HG02981 (cell line): ENCODE measurements at regions not wholly inside any gene's neighbourhood (a gene's known extent, or its start where the extent isn't known, plus 50 kb on each side); places are given as distances from the start of the nearest gene placed in this dataset.
"Not testable (repeated sequence)": the region's sequence is repeated elsewhere in the genome, so short reads cannot be mapped to it uniquely, and the experiment has no call there.

Experiments used
- ATAC-seq: cut with Tn5 transposase; IDR thresholded peaks from one replicate; pipeline ENCODE4 v1.9.1; 2021; ENCODE audit warnings: mild to moderate bottlenecking, moderate library complexity; ENCODE audit not compliant: unreplicated experiment

GRCh38 chrX:130550351-130550750, 148.6 kb downstream of the RBMX2 start:
- ATAC-seq, result no peak

- peak; percentile 79 for ATAC-seq
Observed at GRCh38 chrX:130552444-130553073, 150.8 kb downstream of the RBMX2 start.

- no peak for ATAC-seq
Observed at GRCh38 chrX:130555341-130555740, 153.6 kb downstream of the RBMX2 start.

- ATAC-seq, result no peak
Observed at GRCh38 chrX:130555757-130556156, 154.0 kb downstream of the RBMX2 start.

GRCh38 chrX:130556951-130557350, 155.2 kb downstream of the RBMX2 start:
- no peak for ATAC-seq

GRCh38 chrX:130560544-130560943, 158.8 kb downstream of the RBMX2 start:
- no peak for ATAC-seq

- no peak for ATAC-seq
Observed at GRCh38 chrX:130561930-130562329, 160.1 kb downstream of the RBMX2 start.

- peak; percentile 84 for ATAC-seq
Observed at GRCh38 chrX:130563476-130563875, 161.7 kb downstream of the RBMX2 start.

GRCh38 chrX:130566028-130566683, 164.4 kb downstream of the RBMX2 start:
- no peak for ATAC-seq

GRCh38 chrX:130573030-130573429, 171.2 kb downstream of the RBMX2 start:
- not testable (repeated sequence) for ATAC-seq
